ENCODE measurements at regions not wholly inside any gene's neighbourhood (a gene's known extent, or its start where the extent isn't known, plus 50 kb on each side); places are given as distances from the start of the nearest gene placed in this dataset.

DNA sequence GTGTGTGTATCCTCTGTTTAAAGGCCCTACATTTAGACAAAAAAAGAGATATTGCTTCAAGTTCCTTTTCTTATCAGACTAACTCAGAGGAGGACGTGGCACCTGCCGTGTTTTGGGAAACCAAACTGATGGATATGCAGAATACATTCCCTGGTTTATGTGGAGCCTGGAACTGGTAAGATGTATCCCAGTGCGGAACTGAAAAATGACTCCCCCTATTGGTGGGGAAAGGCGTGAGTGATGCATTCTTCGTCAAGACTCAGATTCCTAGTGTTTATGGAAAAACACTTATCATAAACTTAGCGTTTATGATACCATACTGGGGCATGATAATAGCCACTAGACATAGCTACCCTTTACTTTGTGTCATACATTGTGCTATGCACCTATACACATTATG, 154.2 kb downstream of the ZNF326 start:
- TF ChIP-seq, protein P1, sequence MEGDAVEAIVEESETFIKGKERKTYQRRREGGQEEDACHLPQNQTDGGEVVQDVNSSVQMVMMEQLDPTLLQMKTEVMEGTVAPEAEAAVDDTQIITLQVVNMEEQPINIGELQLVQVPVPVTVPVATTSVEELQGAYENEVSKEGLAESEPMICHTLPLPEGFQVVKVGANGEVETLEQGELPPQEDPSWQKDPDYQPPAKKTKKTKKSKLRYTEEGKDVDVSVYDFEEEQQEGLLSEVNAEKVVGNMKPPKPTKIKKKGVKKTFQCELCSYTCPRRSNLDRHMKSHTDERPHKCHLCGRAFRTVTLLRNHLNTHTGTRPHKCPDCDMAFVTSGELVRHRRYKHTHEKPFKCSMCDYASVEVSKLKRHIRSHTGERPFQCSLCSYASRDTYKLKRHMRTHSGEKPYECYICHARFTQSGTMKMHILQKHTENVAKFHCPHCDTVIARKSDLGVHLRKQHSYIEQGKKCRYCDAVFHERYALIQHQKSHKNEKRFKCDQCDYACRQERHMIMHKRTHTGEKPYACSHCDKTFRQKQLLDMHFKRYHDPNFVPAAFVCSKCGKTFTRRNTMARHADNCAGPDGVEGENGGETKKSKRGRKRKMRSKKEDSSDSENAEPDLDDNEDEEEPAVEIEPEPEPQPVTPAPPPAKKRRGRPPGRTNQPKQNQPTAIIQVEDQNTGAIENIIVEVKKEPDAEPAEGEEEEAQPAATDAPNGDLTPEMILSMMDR (IDR thresholded peaks at IDR 0.05), result peak; percentile 30; the same call in 1 of the 2 replicates

DNA sequence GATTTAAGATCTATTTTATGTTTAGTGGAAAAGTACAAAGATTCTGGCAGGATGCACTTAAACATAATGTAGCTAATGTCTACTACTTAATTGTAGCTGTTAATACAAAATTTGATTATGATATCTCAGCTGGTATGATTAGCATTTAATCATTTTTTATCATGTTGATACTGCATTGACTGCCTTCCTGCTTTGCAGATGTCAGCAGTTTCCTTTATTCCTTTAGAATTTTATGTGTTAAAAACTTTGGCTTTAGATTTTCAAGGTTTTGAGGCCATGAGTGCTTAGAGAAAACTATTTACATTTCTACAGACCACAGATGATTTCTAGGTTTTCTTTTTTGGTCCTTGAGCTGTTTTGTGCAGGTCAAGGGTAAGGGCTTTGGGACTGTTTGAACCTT, 152.2 kb downstream of the ZNF326 start:
- TF ChIP-seq, protein P1 (IDR thresholded peaks at IDR 0.05), result no peak

DNA sequence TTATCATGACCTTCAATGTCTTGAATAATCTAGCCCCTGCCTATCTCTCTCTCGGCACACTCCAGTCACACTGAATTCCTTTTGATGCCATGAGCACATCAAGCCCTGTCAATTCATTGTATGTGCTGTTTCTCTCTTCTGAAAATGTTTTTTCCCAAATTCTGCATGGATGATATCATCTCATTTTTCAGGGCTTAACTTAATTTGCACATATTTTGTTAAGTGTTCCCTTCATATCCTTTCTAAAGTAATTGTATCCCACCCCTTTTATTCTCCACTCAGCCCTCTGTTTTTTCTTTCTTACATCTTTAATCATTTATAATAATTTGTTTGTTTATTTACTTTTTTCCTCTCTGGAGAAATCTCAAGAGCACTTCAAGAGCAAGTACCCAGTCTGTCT, 149.9 kb downstream of the ZNF326 start:
- TF ChIP-seq, protein P1 (IDR thresholded peaks at IDR 0.05), result no peak

DNA sequence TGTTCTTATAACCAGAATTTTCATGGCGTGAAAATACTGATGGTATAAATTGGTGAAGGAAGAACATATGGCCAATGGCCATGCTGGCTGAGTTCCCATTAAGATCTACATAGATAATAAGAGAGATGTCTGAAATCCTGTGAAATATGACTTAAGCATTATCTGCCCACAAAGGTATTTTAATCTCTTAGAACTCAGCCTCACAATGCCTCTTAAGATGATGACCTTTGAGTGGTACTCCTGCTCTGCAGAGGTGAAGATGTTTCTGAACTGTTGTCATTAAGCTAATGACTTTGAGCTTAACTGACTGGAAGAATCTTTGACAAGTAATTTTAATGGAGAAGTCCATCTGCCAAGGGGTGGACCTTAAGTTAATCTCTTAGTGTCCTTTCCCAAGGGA, 148.7 kb downstream of the ZNF326 start:
- TF ChIP-seq, protein P1 (IDR thresholded peaks at IDR 0.05), result no peak

DNA sequence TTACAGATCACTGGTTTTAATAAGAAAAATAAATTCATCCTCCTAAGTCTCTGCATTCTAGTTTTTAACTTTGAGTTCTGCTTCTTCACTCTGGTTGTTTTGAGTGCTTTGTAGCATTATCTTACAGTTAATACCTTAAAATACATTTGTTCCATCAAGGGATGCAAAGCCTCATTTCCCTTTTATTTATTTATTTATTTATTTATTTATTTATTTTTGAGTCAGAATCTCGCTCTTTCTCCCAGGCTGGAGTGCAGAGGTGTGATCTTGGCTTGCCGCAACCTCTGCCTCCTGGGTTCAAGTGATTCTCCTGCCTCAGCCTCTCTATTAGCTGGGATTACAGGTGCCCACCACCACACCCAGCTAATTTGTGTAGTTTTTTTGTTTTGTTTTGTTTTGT, 147.8 kb downstream of the ZNF326 start:
- TF ChIP-seq, protein P1 (IDR thresholded peaks at IDR 0.05), result no peak

DNA sequence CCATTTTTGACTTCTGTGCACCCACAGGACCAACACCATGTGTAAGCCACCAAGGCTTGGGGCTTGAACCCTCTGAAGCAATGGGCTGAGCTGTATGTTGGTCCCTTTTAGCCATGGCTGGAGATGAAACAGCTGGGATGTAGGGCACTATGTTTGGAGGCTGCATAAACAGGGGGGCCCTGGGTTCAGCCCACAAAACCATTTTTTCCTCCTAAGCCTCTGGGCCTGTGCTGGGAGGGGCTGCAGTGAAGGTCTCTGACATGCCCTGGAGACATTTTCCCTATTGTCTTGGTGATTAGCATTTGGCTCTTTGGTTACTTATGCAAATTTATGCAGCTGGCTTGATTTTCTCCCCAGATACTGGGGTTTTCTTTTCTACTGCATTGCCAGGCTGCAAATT, 144.9 kb downstream of the ZNF326 start:
- TF ChIP-seq, protein P1 (IDR thresholded peaks at IDR 0.05), result no peak

DNA sequence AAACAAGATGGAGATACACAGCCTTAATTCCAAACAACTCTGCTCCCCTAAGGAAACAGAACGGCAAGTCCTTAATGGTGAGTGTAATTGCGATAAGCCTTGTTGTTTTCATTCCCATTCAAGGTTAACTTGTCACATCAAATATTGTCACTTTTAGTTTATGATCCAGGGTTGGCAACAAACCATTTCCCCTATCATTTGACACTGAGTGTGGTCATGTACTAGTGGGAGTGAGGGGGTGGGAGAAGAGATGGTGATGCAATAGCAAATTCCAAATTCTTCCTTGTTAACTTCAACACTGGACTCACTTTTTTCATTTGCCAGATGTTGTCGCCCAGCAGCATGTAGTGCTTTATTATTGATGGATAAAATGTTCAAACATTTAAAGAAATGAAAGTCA, 140.4 kb downstream of the ZNF326 start:
- TF ChIP-seq, protein P1 (IDR thresholded peaks at IDR 0.05), result no peak
